Left kidney (tissue), 1 donor: ENCODE measurements at regions not wholly inside any gene's neighbourhood (a gene's known extent, or its start where the extent isn't known, plus 50 kb on each side); places are given as distances from the start of the nearest gene placed in this dataset.
"Not testable (repeated sequence)": the region's sequence is repeated elsewhere in the genome, so short reads cannot be mapped to it uniquely, and the experiment has no call there.

ENCODE experiments used
- DNase-seq: peaks from one replicate; pipeline ENCODE4 v3.0.0-alpha.2; 2013

DNA sequence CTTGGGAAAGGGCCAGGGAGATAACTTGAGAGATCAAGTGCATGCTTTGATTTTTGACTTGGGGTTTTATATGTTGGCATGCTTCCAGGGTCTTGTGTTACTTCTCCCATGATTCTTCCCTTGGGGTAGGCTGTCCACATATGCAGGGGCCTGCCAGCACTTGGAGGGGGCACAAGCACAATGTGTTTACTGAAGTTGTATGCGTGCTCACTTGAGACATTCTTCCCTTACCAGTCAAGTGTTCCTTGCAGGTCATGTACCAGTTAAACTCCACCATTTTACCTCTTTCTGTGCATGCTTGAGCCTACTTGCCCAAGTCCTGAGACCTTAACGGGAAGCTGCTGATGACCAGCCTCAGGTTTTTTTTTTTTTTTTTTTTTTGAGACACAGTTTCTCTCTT, 1880.5 kb downstream of the ARAP2 start:
- DNase-seq, result no peak

DNA sequence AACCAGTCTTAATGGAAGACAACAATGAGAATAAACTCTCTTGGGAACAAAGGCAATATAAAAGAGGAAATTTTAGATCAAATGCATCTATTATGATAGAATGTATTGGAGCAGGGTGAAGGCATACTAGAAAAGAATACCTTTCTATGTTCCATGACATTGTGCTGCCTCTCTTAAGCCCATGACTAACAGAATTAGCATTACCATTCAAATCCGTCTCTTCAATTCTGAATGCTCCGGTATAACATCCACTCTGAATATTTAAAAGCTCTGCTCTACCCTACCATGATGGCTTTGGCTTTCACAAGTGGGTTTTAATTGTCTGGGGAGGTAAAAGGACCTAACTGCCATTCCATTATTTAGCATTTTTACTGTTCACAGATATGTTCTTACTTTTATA, 1878.4 kb downstream of the ARAP2 start:
- no peak for DNase-seq

GRCh38 chr4:34371676-34372075, 1872.6 kb downstream of the ARAP2 start:
- DNase-seq, result no peak

GRCh38 chr4:34372815-34373214, 1871.5 kb downstream of the ARAP2 start:
- no peak for DNase-seq

GRCh38 chr4:34373456-34373855, 1870.9 kb downstream of the ARAP2 start:
- no peak for DNase-seq

- no peak for DNase-seq
Observed at GRCh38 chr4:34412233-34412632, 1832.1 kb downstream of the ARAP2 start.

- DNase-seq, result no peak
Observed at GRCh38 chr4:34412911-34413310, 1831.4 kb downstream of the ARAP2 start.

GRCh38 chr4:34417160-34417559, 1827.2 kb downstream of the ARAP2 start:
- no peak for DNase-seq

DNA sequence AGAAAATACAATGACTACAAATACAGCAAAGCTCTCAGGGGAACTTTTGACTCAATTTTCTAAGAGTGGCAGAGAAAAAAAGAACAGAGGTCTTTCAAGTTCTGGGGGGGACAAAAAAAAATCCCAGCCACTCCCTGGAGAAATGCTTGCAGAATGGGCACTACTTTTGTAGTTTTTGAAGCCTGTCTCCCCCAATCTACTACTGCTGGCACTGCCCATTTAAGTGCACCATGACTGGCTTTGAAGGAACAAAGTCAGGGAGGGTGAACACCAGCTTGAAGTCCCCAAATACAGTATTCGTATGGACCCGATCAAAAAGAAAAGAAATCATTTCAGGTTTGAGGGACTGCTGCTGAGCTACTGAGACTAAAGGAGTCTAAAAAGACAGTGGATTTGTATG, 1824.4 kb downstream of the ARAP2 start:
- no peak for DNase-seq

DNA sequence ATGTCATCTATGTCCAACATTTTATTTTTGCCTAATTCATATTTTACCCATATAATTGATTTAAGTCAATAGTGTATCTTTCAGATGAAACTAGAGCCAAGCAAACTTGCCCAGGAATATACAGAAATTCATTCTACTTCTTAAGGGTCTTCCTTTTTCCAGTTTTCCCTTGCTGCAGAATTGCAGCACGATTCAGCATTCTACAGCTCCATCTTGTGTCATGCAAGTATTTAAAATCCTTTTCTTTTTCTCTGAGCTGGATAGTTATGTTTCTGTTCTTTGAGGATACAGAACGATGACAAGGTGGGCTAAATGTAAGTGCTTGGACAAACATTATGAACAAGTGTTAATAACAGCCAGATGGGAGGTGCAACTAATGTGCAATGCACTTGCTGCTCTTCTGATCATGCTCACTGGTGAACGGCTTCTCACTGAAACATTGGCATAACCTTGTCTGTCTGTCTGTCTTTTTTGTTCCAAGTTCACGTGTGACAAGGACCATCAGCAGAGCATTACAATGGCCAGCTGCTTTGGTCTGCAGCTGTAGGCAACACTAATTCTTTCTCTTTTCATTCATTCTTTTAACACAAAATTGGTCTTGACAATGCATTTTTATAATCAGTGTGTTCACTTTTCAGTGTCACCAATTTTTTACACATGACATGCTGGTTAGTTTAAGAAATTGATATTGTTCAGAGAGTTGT, 1821.7 kb downstream of the ARAP2 start:
- peak; percentile 11 for DNase-seq

DNA sequence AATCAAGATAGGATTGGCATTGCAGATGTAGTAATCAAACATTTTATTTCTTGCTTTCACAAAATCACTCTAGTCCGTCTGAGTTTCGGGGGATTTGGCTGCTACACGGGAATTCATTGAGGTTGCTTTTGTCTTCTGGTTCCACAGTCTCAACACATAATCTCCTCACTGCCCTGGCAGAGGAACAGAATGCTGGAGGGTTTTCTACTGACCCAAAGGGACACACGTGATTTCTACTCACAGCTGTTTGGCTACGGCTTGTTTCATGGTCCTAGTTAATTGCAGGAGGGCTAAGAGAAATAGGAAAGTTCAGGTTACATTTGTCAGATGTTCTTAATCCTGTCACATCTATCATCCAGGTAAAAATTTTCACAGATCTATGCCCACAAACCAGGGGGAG, 1811.6 kb downstream of the ARAP2 start:
- DNase-seq, result no peak

- DNase-seq, result not testable (repeated sequence)
Observed at GRCh38 chr4:34434377-34434776, 1809.9 kb downstream of the ARAP2 start.

DNA sequence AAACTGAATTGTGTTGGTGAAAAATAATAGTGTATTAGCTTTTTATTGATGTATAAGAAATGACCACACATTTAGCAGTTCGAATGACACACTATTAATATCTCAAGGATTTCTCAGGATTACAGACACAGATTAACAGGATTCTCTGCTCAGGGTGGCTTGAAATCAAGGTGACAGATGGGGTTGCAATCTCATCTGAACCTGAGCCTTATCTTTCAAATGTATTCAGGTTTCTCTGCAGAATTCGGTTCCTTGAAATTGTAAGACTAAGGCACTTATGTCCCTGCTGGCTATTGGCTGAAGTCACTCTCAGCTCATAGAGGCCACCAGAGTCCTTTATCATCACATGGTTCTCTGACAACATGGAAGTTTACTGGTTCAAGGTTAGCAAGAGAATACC, 1780.1 kb downstream of the ARAP2 start:
- DNase-seq, result no peak

GRCh38 chr4:34466411-34466810, 1777.9 kb downstream of the ARAP2 start:
- no peak for DNase-seq

DNA sequence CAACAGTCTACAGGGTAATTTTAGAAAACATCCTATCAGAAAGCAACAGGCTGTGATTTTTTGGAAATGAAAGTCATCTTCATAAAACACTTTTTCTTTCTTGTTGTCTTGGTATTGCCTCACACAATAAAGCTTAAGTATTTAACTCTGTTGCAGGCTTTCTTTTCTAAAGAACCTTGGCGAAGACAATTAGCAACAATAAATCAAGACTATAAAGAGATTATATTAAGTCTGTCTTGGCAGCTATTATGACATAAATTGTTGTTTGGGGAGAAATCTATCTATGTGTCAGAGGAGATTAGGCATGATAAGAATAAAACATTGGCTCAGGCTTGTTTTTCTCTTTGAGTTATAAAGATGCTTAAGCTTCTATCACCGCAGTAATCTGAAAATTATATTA, 1774.8 kb downstream of the ARAP2 start:
- no peak for DNase-seq

DNA sequence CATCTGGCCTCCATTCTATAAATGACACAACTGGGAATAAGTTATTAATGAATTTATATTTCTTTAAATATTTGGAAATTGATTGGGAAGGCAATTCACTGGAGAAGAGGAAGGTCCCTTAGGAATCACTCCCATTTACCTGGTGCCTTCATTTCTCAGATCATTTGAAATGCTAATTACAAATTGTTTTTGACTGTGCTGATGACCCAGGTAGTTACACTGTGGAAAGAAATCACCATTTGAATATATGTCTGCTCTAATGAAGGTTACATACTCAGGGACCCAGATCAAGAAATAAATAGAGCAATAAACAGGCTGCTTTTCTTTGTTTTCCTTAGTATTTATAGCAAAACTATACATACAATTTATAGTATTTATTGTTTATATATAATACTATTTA, 1759.1 kb downstream of the ARAP2 start:
- DNase-seq, result no peak

DNA sequence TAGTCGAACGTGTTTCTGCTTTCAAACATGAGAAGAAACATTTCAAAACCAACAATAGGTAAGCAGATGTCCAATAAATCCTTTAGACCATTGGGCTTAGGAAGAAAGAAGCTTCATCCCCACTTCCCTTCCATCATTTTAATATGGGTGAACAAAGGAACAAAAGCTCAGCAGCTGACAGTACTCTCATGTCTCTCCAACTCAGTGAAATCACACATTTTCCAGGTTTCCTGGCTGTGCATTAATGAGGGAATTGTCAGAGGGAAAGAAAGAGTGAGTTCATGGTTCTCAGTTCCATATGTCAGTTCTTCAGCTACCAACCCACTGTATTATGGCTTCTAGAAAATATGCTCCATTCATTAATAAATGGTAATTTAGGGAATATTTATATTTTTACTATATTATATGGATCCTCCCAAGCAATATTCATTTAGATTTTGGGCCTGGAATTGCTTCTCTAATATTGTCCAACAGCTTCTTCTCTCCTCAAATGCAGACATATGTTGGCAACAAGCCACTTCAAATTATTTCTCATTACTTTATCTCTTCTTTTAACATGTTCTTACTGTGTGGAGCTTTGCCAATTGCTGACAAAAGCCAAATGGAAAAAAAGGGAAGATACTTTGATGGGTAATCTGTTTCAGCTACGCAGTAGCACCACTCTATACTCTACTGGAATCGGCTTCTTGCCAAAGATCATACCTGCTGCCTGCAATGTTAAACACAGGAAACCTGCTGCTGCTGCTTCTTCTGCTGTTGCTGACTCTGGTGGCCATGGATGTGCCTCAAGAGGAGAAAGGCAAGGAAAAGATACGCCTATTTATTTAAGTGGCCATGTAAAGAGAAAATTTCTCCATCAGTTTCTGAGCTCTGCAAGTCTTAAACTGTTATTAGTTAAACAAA, 1757.6 kb downstream of the ARAP2 start:
- no peak for DNase-seq

- no peak for DNase-seq
Observed at GRCh38 chr4:34492414-34492813, 1751.9 kb downstream of the ARAP2 start.

GRCh38 chr4:34502086-34502485, 1742.2 kb downstream of the ARAP2 start:
- no peak for DNase-seq

DNA sequence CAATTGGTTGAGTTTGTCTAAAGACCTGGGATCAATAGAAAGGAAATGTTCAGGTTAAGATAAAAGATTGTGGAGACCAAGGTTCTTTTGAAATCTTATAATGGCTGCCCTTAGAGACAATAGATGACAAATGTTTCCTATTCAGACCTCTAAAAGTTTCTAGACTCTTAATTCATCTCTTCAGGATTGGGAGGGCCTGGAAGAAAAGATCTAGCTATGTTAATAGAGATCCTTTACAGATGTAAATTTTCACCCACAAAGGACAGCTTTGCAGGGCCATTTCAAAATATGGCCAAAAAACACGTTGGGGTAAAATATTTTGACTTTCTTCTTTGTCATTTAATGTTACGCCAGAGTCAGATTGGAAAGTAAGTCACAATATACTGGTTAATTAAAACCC, 1739.6 kb downstream of the ARAP2 start:
- DNase-seq, result not testable (repeated sequence)

DNA sequence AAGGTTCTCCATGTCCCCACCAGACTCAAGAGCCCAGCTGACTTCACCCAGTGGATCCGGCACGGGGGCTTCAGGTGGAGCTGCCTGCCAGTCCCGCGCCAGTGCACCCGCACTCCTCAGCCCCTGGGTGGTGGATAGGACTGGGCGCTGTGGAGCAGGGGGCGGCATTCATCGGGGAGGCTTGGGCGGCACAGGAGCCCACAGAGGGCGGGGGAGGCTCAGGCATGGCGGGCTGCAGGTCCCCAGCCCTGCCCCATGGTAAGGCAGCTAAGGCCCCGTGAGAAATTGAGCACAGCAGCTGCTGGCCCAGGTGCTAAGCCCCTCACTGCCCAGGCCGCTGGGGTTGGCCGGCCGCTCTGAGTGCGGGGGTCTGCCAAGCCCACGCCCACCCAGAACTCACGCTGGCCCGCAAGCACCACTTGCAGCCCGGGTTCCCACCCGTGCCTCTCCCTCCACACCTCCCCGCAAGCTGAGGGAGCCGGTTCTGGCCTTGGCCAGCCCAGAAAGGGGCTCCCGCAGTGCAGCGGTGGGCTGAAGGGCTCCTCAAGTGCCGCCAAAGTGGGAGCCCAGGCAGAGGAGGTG, 1737.7 kb downstream of the ARAP2 start:
- DNase-seq, result not testable (repeated sequence)

DNA sequence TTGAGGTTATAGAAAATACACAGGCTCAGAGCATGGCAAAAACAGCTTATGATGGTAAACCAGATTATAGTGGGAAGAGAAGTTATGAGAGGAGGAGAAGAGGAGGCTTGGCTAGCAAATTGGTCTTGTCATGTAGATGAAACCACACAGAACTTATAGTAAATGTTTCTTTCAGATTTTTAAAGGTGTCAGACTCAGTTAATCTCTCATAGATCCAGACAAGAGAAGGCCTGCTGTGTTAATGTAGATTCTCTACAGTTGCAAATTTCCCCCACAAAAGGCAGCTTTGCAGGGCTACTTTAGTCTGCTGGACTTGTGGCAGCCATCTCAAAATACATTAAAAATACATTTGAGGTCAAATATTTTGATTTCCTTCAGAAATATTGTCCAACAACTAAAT, 1731.7 kb downstream of the ARAP2 start:
- DNase-seq, result no peak

GRCh38 chr4:34516524-34516923, 1727.8 kb downstream of the ARAP2 start:
- DNase-seq, result no peak
